SIG-M5 (cell line): ENCODE measurements at regions not wholly inside any gene's neighbourhood (a gene's known extent, or its start where the extent isn't known, plus 50 kb on each side); places are given as distances from the start of the nearest gene placed in this dataset.
"Not testable (repeated sequence)": the region's sequence is repeated elsewhere in the genome, so short reads cannot be mapped to it uniquely, and the experiment has no call there.

Experiments
- DNase-seq: peaks from one replicate; lab custom pipeline; 2025; lab: John Stamatoyannopoulos, UW

GRCh38 chr3:25153136-25153535, 274.9 kb upstream of the RARB start:
- DNase-seq: no peak

DNA sequence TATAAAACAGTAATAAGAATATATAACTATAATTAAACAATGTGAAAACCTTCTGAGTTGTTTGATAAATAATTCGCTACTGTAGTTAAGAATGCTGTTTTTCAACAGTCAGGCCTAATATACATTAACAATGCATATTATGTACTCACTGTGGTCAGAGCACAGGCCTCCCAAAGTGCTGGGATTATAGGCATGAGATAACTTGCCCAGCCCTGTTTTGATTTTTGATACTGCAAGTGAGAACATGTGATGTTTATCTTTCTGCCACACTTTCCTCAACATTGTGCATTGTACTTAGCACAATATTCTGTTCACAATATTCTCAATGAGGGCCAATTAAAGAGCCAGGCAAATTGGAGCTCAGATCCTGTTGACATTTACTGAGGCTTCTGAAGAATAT, 274.5 kb upstream of the RARB start:
- no peak for DNase-seq

GRCh38 chr3:25155652-25156471, 272.2 kb upstream of the RARB start:
- DNase-seq: no peak

DNA sequence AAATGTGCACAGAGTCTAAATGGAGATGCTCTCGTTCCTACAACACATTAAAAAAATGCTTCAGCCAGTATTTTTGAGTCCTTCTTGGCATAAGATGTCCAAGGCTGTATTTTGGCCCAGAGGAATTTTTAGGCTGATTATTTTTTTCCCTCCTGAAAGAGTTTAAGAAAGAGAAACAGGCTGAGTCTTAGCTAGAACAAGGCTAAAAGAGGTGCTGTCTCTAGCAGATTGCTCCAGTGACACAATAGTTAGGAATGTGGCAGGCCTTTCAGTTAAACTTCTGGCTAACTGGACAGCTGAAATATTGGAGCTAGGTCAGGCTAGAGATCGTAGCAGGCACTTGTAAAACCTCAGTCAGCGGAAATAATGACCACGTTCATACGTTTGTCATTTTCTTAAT, 271.4 kb upstream of the RARB start:
- no peak for DNase-seq

DNA sequence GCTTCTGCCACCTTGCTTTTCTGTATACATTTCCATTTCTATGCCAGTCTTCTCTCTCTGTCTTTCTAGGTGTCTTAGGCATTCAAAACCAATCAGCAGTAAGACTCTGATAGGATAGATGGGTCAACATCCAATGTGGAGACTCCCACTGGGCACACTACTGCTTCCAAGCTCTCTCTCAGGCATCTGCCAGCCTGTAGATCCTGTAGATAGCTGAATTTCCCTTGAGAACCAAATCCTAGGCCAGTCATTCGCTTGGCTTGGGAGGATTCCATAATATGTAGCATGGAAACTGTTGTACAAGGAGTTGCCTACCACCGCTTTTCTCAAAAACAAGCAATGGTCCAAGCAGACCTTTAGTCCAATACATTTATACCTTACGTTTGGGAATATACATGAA, 262.8 kb upstream of the RARB start:
- no peak for DNase-seq

GRCh38 chr3:25166016-25166415, 262.0 kb upstream of the RARB start:
- no peak for DNase-seq

DNA sequence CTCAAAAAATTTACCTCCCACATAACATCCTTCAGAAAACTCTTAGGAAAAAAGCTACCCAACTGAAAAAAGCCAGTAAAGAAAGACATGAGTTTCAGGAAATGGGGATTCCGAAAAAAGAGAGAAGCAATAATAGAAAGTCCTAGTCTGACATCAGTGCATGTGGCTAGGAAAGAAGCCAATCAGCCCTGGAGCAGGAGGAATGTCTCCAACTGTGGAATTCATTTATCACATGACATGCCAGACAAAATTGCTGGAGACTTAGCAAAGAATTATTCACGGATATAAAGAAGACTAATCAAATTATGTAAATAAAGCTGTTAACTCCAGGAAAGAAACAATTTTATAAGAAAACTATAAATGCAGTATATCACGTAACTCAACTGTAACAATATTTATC, 258.9 kb upstream of the RARB start:
- DNase-seq: no peak

DNA sequence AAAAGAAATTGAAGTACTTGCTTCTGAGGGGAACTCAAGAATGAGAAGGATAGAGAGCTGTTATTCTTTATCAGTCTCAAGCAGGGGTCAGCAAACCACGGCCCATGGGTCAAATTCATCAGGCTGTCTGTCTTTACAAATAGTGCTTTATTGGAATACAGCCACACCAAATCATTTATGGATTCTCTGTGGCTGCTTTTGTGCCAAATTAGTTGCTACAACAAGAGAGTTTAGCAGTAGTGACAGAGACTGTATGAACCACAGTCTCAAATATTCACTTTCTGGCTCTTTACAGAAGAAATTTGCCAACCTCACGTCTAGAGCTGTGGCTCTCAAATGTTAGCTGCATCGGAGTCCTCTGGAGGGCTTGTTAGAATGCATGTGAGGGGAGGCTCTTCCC, 258.0 kb upstream of the RARB start:
- DNase-seq: no peak

DNA sequence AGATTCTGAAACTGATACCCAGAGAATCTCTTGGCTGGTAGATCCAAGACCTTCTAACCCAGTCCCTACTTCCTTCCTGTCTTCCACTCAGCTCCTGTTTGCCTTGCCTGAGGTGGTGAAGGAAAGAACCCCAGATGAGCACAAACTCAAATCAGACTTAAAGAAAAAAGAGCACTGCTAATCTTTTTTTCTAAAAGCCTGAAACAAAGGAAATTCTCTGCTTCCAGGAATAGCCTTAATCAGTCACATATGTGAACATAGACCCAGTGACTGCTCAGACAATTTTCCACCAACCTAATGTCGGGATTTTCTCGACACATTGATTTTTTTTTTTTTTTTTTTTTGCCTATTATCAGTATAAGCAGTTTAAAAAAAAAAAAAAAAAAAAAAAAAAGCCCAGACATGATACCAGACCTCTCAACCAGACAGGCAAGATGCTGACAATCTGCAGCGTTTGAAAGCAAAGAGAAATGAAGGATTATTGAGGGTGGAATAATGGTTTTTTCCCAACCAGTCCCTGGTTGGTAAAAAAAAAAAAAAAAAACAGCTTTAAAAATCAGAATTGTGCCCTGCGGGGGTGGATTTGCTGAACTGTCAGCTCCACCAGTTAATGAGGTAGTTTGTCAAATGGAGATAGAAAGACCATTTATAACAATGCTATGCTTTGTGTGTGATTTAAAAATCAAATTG, 256.8 kb upstream of the RARB start:
- no peak for DNase-seq

DNA sequence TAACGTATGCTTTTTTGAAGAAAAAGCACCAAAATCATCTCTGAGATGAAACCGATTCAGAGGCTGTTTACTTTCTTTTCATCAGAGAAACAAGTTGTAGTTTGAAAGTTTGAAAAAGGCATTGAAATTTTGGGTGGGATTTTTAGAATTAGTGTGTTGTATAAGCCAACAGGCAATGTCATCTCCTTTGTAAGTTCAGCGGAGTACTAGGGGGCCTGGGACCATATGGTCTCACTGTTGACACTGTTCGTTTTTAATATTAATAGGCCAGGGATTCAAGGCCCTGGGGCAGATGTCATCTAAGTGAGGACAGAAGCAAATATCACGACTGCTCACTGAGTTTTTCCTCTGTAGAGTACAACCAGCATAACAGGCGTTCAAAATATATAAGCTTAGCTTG, 256.2 kb upstream of the RARB start:
- DNase-seq: no peak

GRCh38 chr3:25173606-25174005, 254.5 kb upstream of the RARB start:
- no peak for DNase-seq

- no peak for DNase-seq
These were observed 253.8 kb upstream of the RARB start for GRCh38 chr3:25174251-25174650.

GRCh38 chr3:25177041-25177440, 251.0 kb upstream of the RARB start:
- DNase-seq: no peak

- no peak for DNase-seq
These were observed 249.4 kb upstream of the RARB start for GRCh38 chr3:25178672-25179071.

- no peak for DNase-seq
These were observed 247.0 kb upstream of the RARB start for GRCh38 chr3:25181096-25181495.

DNA sequence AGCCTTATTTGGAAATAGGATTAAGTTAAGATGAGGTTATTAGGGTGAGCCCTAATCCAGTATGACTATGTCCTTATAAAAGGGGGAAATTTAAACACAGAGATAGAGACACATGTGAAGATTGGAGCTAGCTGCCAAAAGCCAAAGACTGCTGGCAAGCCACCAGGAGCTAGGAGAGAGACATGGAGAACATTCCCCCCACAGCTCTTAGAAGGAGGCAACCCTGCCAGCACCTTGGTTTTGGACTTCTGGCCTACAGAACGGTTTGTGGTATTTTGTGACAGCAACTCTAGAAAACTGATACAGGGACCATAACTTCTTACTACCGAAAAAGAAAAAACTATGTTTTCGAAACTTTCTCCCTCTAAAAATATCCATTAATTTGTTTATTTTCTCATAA, 245.3 kb upstream of the RARB start:
- no peak for DNase-seq

GRCh38 chr3:25184641-25185250, 243.3 kb upstream of the RARB start:
- DNase-seq: no peak

GRCh38 chr3:25191673-25192072, 236.4 kb upstream of the RARB start:
- DNase-seq: no peak

DNA sequence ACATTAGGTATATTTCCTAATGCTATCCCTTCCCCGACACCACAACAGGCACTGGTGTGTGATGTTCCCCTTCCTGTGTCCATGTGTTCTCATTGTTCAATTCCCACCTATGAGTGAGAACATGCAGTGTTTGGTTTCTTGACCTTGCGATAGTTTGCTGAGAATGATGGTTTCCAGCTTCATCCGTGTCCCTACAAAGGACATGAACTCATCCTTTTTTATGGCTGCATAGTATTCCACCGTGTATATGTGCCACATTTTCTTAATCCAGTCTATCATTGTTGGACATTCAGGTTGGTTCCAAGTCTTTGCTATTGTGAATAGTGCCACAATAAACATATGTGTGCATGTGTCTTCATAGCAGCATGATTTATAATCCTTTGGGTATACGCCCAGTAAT, 228.5 kb upstream of the RARB start:
- not testable (repeated sequence) for DNase-seq

DNA sequence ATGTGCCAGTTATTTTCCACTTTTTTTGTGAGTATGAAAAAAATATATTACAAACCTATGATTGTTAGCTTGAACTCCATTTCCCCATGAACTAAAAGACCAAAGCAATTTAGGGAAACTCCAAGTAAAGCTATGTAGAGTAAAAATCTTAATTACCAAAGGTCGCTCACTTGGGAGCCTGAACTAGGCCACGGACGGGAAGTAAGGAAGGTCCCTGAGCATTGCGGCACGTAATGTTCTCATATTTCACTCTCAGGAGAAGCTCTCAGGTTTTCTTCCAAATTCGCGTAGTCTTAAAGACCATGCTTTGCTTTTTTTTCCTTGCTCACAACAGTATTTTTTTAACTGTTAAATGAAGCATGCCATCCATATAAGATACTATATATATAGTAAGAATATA, 215.3 kb upstream of the RARB start:
- no peak for DNase-seq

GRCh38 chr3:25214034-25214433, 214.0 kb upstream of the RARB start:
- no peak for DNase-seq

DNA sequence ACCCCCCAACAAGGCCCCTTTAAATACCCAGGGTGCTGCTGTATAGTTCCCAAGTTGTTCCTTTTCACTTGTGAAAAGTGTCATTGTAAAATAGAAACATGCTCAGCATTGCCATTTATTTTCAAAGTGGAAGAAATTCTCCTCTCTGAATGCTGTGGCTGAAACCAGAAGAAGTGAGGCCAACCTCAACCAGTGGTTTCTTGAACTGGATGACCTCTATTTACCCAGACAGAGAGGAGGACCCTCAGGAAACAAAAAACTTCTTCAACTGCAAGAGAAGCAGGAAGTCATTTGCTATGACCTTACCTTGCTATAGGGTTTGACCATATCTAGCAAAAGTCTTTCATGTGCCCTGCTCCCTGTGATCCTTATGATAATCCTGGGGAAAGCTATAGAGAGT, 209.7 kb upstream of the RARB start:
- no peak for DNase-seq

DNA sequence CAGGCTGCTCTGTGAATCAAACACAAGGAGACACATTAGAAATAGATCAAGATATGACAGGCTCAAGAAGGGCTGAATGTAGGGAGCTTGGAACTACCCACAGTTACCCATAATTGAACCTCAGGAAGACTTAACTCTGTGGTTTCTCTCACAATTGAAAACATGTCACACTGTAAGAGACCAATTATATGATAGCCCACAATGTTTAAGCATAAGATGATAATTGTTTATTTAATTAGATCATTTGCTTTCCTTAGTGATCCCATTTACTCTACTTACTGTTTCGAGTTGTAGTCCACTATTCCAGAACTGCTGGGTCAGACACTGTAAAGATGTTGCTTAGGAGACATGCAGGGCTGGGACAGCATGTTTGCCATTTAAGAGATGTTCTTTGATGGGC, 201.3 kb upstream of the RARB start:
- no peak for DNase-seq
